NK-92 treated with Interleukin-12 subunit alpha and Interleukin-12 subunit beta, amount 100 ng/mL, for 24 hours (cell line): ENCODE measurements at regions not wholly inside any gene's neighbourhood (a gene's known extent, or its start where the extent isn't known, plus 50 kb on each side); places are given as distances from the start of the nearest gene placed in this dataset.

Experiments
- DNase-seq: peaks from one replicate; lab custom pipeline; 2025; lab: John Stamatoyannopoulos, UW

DNA sequence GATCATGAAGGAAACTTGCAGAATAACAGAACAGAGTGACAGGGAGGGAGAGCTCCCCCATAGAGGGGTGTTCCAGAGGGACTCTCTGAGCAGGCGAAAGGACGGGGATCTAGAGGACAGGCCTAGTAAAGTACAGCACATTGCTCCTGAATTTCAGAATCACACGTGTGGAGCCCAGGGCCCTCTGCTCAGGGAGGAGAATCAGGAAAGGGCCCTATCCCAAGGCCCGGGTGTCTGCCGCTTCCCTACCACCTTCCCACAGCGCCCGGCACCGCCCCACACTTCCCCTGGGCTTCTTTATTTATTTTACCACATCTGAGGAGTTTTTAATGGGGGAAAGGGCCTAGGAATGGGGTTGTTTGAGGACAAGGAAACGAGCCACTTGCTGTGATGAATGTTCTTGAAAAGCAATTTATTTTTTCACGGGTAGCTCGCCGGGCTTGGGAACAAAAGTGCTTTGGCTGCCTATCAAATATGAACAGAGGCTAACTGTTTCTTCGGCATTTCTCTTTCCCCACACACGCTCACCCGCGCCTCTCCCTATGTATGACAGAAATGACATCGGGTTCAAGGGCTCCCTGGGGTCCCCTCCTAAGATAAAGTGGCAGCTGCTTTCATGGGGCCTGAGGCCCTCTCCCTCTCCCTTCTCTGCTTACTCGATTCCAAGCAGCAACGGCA, 79.3 kb upstream of the GLI2 start:
- no peak for DNase-seq

DNA sequence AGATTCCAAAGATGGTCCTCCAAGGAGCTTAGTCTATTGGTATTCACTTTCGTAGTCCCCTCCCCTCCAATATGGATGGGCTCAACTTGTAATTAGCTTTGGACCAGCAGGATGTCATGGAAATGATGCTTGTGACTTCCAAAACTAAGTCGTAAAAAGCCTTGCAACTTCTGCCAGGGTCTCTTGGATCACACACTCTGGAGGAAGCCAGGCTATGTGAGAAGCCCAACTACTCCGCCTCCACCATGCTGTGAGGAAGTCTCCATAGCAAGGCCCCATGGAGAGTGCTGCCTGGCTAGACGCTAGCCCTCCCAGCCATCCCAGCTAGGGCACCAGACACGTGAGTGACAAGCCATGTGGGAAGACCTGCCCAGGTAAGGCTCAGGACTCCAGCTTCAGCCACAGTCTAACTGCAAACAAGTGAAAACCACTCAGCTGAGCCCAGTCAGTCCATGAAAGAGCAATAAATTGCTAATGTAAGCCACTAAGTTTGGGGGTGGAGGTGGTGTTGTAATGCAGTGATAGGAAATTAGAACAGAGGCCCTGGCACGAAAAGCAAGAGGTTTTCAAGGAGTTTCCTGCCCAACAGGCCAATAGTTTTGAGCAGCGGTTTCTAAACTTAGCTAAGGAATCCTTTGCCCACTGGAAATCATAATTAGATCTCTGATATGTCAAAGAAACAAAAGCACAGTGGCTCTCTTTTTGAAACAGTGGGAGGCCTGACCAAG, 77.5 kb upstream of the GLI2 start:
- DNase-seq: no peak

DNA sequence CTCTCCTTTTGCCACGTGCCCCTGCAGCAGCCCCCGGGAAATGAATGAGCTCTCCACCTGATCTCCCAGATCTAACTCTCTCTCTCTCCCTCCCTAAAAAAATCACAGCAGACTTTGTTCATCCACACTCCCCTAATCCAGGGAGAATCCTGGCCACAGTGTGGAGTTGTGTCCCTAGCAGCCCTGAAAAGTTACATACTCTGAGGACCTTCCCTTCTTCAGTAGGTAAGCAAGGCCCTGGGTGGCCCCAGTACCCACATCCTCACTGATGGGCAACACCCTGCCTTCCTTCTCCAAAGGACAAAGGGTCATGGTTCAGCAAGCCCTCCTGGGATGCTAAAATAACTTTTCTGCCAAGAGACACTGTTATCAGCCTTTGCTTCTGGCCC, 76.9 kb upstream of the GLI2 start:
- no peak for DNase-seq

DNA sequence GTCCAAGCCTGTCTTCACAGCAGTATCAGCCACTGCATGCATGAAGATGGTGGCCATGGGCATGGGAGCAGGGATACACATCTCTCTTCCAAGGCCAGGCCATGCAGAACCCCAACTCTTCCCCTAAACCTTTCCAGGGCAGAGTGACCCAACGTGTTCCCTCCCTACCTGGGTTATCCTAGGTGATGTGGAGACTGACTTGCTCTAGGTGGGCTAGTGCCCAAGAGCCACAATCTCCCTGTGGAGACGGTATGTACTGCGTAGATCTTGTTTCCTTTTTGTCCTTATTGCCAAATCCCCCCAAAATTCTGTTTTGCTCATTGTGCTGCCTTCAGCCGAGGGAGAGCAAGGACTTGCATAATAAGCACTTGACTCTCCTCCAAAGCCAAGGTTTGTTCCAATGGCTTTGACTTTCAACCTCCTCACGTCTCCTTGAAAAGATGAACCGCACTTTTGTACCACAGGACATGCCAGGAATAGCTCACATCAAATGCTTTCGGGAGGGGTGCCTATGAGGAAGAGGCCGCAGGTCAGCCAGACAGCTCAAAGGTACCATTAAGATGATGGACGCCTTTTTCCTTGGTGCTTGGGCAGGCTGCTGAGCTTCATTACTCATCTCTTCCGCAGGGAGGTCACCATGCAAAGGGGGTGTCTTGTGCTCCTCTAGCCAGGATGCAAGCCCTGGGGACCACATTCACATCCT, 76.2 kb upstream of the GLI2 start:
- no peak for DNase-seq

DNA sequence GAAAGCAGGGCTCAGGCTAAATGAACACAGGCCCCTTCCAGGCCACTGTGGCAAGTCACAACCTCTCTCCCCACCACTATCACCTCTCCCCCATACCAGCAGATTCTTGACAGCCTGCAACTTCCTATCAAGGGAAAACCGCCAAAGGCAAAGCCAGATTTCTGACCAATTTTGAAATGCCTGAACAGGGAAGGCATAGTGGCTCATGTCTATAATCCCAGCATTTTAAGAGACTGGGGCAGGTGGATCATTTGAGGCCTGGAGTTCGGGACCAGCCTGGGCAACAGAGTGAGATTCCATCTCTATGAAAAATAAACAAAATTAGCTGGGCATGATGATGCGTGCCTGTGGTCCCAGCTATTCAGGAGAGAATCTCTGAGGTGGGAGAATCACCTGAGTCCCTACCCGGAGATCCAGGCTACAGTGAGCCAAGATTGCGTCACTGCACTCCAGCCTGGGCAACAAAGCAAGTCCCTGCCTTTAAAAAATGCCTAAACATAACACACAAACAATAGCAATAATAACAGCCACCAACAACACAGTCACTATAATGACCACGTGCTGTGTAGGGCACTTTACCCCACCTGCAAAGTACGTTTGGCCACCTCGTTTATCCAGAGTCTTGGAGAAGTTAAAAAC, 75.5 kb upstream of the GLI2 start:
- DNase-seq: no peak

GRCh38 chr2:120660771-120661459, 74.8 kb upstream of the GLI2 start:
- DNase-seq: no peak

GRCh38 chr2:120661551-120661950, 74.1 kb upstream of the GLI2 start:
- no peak for DNase-seq

DNA sequence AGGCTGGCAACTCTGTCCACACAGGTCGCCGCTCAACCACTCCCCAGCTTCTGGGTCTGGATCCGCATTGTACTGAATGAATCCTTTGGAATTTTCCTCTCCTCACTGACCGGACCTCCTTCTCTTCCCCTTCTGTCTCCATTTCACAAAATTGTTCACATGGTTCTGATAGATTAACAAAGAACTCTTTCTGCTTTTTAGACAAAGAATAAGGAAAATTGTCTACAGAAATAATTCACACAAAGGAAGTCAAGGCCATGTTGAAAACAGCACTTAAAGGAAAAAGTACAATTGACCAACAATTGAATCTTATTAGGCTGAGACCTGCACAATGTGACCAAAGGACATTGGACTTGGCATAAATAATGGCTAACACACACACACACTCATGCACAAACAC, 73.6 kb upstream of the GLI2 start:
- DNase-seq: no peak

GRCh38 chr2:120662746-120663145, 72.9 kb upstream of the GLI2 start:
- no peak for DNase-seq

DNA sequence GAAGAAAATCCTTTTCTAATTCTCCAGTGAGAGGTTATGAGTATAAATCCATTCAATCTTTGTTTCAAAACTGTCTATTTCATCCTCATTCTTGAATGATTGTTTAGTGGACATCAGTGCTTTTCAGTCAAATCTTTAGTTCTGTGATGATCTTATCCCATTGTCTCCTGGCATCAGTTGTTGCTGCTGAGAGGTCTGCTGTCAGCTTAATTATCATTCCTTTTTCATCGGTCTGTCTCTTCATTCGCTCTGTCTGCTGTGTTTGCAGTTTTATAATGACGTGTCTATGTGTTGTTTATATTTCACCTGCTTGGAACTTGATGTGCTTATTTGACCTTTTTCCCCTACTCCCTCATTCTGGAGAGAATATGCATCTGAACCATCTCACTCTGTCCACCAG, 69.2 kb upstream of the GLI2 start:
- no peak for DNase-seq

- no peak for DNase-seq
Measured at GRCh38 chr2:120667981-120668380, 67.7 kb upstream of the GLI2 start.

- no peak for DNase-seq
Measured at GRCh38 chr2:120669121-120669952, 66.3 kb upstream of the GLI2 start.

- no peak for DNase-seq
Measured at GRCh38 chr2:120669971-120670370, 65.7 kb upstream of the GLI2 start.

- no peak for DNase-seq
Measured at GRCh38 chr2:120670371-120670770, 65.3 kb upstream of the GLI2 start.

DNA sequence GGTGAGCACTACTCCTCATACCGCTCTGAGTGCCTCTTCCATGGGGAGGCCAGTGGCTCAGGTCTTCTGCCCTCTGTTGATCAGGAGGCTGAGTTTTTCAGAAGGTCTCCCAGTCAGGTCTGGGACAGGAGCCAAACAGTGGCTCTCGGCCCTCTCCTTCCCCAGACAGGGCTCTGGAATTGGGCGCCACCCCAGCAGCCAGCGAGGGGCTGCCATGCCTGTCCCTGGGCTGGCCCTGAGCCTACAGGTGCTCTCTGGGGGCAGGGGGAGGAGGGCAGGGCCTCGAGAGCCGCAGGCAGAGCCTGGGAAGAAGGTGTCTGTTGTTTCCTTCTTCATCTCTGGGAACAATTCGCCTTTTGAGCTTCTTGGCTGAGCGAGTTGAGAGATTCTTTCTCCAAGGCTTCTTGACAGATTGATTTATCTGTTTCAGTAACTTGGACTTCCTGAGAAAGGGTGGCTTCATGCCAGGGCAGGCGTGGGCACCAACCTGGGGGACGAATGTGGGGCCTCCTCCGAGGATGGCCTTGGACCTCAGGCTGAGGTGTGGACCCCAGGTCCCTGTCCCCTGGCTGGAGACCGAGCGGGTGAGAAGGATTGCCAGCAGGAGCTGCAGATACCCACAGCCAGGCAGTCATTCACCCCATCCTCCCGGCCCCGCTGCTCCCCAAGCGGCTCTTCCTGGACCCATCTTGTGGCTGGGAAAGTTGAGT, 64.7 kb upstream of the GLI2 start:
- DNase-seq: no peak

DNA sequence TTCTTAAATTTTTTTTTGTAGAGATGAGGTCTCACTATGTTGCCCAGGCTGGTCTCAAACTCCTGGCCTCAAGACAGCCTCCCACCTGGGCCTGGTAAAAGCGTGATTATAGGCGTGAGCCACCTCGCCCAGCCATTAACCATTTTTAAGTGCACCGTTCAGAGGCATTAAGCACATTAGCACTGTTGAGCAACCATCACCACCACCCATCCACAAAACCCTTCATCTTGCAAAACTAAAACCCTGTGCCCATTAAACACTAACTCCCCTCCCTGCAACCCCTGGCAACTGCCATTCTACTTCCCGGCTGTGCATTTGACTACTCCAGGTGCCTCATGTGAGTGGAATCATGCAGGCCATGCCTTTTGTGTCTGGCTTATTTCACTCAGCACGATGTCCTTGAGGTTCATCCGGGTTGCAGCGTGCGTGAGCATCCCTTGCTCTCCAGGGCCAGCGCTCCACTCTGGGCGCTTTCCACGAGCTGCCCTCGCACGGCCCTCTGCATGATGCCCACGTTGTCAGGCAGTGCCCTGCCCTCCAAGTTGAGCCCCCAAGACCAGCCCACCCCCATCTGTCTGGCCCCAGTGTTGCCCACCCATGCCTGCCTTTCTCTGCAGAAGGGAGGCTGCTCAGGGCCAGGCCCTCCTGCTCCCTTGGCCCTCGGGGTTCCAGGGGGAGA, 63.0 kb upstream of the GLI2 start:
- DNase-seq: no peak

GRCh38 chr2:120673205-120673550, 62.5 kb upstream of the GLI2 start:
- no peak for DNase-seq

DNA sequence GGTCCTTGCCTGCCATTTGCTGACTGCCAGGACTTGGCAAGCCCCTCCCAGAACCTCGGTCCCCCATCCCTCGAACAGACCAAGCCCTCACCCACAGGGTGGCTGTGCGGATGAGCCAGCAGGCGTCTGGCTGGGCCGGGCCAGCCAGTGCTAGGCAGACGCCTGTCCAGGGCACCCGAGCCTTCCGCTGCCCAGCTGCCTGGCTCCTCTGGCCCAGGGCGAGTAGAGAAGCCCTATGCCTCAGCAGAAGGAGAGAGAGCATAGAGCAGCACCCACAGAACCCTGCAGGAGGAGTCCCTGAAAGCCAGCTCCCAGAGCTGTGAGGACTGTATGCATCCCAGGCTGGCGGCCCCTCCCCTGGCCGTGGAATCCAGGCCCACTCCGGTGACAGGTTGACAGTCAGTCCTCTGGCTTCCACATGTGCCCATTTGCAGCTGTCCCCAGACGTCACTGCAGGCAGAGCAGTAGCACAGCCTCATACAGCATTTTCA, 62.1 kb upstream of the GLI2 start:
- DNase-seq: no peak

DNA sequence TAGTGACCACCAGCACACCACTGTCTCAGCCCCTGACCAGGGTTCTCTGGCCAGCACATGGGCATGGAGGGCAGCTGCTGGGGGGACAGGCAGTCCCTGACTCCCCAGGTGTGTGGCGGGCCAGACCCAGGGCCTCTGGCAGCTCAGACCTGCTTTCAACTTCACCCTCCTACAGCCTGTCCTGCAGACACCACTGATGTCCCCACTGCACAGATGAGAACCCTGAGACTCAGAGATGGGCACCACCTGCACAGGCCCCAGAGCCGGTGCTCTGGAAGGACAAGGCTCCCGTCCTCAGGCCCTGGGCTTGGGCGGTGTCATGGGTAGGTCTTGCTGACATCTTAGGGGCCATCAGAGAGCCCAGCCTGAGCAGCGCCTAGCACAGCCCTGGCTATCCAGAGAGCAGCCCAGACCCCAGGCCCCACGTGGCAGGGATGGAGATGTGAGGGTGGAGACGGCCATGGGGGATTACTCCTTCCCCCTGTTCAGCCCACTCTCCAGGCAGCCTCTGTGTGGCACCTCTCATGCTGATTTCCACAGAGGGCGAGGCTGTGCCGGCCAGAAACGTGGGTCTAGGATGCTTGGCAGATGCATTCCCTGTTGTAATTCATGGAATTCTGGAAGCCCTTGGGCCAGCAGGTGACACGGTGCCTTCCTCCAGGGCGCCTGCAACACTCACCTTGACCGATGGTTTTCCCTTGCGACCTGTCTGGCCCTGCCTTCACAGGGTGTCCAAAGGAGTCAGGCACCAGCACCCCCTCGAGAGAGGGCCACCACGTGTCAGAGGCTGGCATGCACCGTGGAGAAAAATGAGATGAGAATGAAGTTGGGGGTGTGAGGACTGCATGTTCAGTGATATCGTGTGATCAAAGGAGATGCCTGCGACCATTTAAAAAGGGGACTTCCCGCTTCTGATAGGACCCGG, 61.2 kb upstream of the GLI2 start:
- DNase-seq: no peak
